ENCODE measurements at regions not wholly inside any gene's neighbourhood (a gene's known extent, or its start where the extent isn't known, plus 50 kb on each side); places are given as distances from the start of the nearest gene placed in this dataset.

GRCh38 chr14:106487600-106487999, 961.2 kb downstream of the TMEM121 start:
- TF ChIP-seq CTCF (IDR thresholded peaks at IDR 0.05) (no peak), EP300 (IDR thresholded peaks at IDR 0.05) (no peak), CEBPB (IDR thresholded peaks at IDR 0.05) (no peak), RAD21 (conservative IDR thresholded peaks at IDR 0.05 in 1 of 2, IDR thresholded peaks at IDR 0.05 in 1 of 2) (no peak)
